CD1c-positive myeloid dendritic cell (primary cell): ENCODE measurements at regions not wholly inside any gene's neighbourhood (a gene's known extent, or its start where the extent isn't known, plus 50 kb on each side); places are given as distances from the start of the nearest gene placed in this dataset.

Experiments
- DNase-seq: peaks from one replicate; pipeline ENCODE4 v3.0.0-alpha.2; 2016; ENCODE audit errors: extremely low spot score

GRCh38 chr5:125004009-125004408, 257.6 kb upstream of the ZNF608 start:
- DNase-seq, result no peak

GRCh38 chr5:125005266-125005665, 258.8 kb upstream of the ZNF608 start:
- peak; percentile 12 for DNase-seq

GRCh38 chr5:125006011-125006685, 259.7 kb upstream of the ZNF608 start:
- DNase-seq, result no peak

GRCh38 chr5:125010356-125010755, 263.9 kb upstream of the ZNF608 start:
- DNase-seq, result no peak

GRCh38 chr5:125011014-125011413, 264.6 kb upstream of the ZNF608 start:
- no peak for DNase-seq

- no peak for DNase-seq
These were observed 265.0 kb upstream of the ZNF608 start for GRCh38 chr5:125011419-125011818.

GRCh38 chr5:125011947-125012346, 265.5 kb upstream of the ZNF608 start:
- DNase-seq, result no peak

GRCh38 chr5:125012727-125013451, 266.4 kb upstream of the ZNF608 start:
- no peak for DNase-seq

GRCh38 chr5:125014202-125014601, 267.8 kb upstream of the ZNF608 start:
- DNase-seq, result no peak

GRCh38 chr5:125017796-125018195, 271.4 kb upstream of the ZNF608 start:
- DNase-seq, result no peak

- no peak for DNase-seq
These were observed 277.2 kb upstream of the ZNF608 start for GRCh38 chr5:125023673-125024072.

- DNase-seq, result no peak
These were observed 280.7 kb upstream of the ZNF608 start for GRCh38 chr5:125026867-125027731.

GRCh38 chr5:125032286-125032685, 285.8 kb upstream of the ZNF608 start:
- DNase-seq, result no peak

GRCh38 chr5:125033602-125034001, 287.2 kb upstream of the ZNF608 start:
- DNase-seq, result no peak

GRCh38 chr5:125034331-125034730, 287.9 kb upstream of the ZNF608 start:
- no peak for DNase-seq

- no peak for DNase-seq
These were observed 290.1 kb upstream of the ZNF608 start for GRCh38 chr5:125036494-125036893.

- no peak for DNase-seq
These were observed 290.6 kb upstream of the ZNF608 start for GRCh38 chr5:125037020-125037419.

GRCh38 chr5:125037530-125037929, 291.1 kb upstream of the ZNF608 start:
- no peak for DNase-seq

- no peak for DNase-seq
These were observed 292.0 kb upstream of the ZNF608 start for GRCh38 chr5:125038477-125038876.

- no peak for DNase-seq
These were observed 295.4 kb upstream of the ZNF608 start for GRCh38 chr5:125041798-125042197.

GRCh38 chr5:125042261-125042890, 295.9 kb upstream of the ZNF608 start:
- DNase-seq, result no peak

- no peak for DNase-seq
These were observed 297.4 kb upstream of the ZNF608 start for GRCh38 chr5:125043781-125044391.
